ENCODE measurements at regions not wholly inside any gene's neighbourhood (a gene's known extent, or its start where the extent isn't known, plus 50 kb on each side); places are given as distances from the start of the nearest gene placed in this dataset.
"Not testable (repeated sequence)": the region's sequence is repeated elsewhere in the genome, so short reads cannot be mapped to it uniquely, and the experiment has no call there.

GRCh38 chr22:22193923-22194322 is 50.7 kb upstream of the VPREB1 start:
- TF ChIP-seq CTCF (IDR thresholded peaks at IDR 0.05; ENCODE audit: control extremely low read depth, extremely low read depth, low read depth, missing control alignments) = no peak
- no peak for DNase-seq (ENCODE audit: extremely low spot score)
- POLR2A ChIA-PET = no interaction called here
- CTCF ChIA-PET = interaction anchor here (0.9 kb wide), 2 partner anchors 8 to 10 kb away, joined by 3 read pairs; no protein-coding TSS in a partner anchor

- CTCF ChIA-PET = interaction anchor here (0.9 kb wide), 1 partner anchor 10 kb away, joined by 3 read pairs; no protein-coding TSS in a partner anchor
- DNase-seq (ENCODE audit: extremely low spot score); POLR2A ChIA-PET: not testable (repeated sequence)
Observed at GRCh38 chr22:22193462-22193861, 51.1 kb upstream of the VPREB1 start.

- POLR2A ChIA-PET = interaction anchor here (0.7 kb wide), 1 partner anchor 35 kb away, joined by 3 read pairs; no protein-coding TSS in a partner anchor
Observed at GRCh38 chr22:22193006-22193405, 51.6 kb upstream of the VPREB1 start.

GRCh38 chr22:22189796-22190195 is 54.8 kb upstream of the VPREB1 start:
- POLR2A ChIA-PET; DNase-seq (ENCODE audit: extremely low spot score): not testable (repeated sequence)
- CTCF ChIA-PET = interaction anchor here (1.7 to 2.9 kb wide), 2 partner anchors 9 to 11 kb away, joined by 5 to 14 read pairs; no protein-coding TSS in a partner anchor

More at GRCh38 chr22:22193006-22193405, 51.6 kb upstream of the VPREB1 start:
- DNase-seq (ENCODE audit: extremely low spot score) = not testable (repeated sequence)
- CTCF ChIA-PET = interaction anchor here (1.0 kb wide), 1 partner anchor 15 kb away, joined by 3 read pairs; no protein-coding TSS in a partner anchor

- POLR2A ChIA-PET; DNase-seq (ENCODE audit: extremely low spot score): not testable (repeated sequence)
- CTCF ChIA-PET = interaction anchor here (2.9 kb wide), 1 partner anchor 13 kb away, joined by 14 read pairs; no protein-coding TSS in a partner anchor
Observed at GRCh38 chr22:22187863-22188262, 56.7 kb upstream of the VPREB1 start.

- CTCF ChIA-PET = interaction anchor here (1.0 to 6.3 kb wide), 4 partner anchors 9 to 156 kb away, joined by 3 to 61 read pairs (median 6); no protein-coding TSS in a partner anchor
- DNase-seq (ENCODE audit: extremely low spot score) = no peak
Observed at GRCh38 chr22:22187299-22187698, 57.3 kb upstream of the VPREB1 start.

GRCh38 chr22:22185844-22186499 is 58.6 kb upstream of the VPREB1 start:
- TF ChIP-seq CTCF (IDR thresholded peaks at IDR 0.05; ENCODE audit: control extremely low read depth, extremely low read depth, low read depth, missing control alignments) = no peak
- POLR2A ChIA-PET = no interaction called here
- CTCF ChIA-PET = interaction anchor here (1.0 to 6.3 kb wide), 9 partner anchors 8 to 213 kb away, joined by 3 to 61 read pairs (median 7); no protein-coding TSS in a partner anchor
- no peak for DNase-seq (ENCODE audit: extremely low spot score)

More at GRCh38 chr22:22187299-22187698, 57.3 kb upstream of the VPREB1 start:
- no peak for TF ChIP-seq CTCF (IDR thresholded peaks at IDR 0.05; ENCODE audit: control extremely low read depth, extremely low read depth, low read depth, missing control alignments)
- POLR2A ChIA-PET = no interaction called here

GRCh38 chr22:22185217-22185616 is 59.4 kb upstream of the VPREB1 start:
- ChIA-PET POLR2A (no interaction called here), CTCF (interaction anchor here (1.2 to 6.3 kb wide), 9 partner anchors 9 to 237 kb away, joined by 3 to 61 read pairs (median 11); no protein-coding TSS in a partner anchor)
- TF ChIP-seq CTCF (IDR thresholded peaks at IDR 0.05; ENCODE audit: control extremely low read depth, extremely low read depth, low read depth, missing control alignments) = no peak
- no peak for DNase-seq (ENCODE audit: extremely low spot score)
